ENCODE measurements at regions not wholly inside any gene's neighbourhood (a gene's known extent, or its start where the extent isn't known, plus 50 kb on each side); places are given as distances from the start of the nearest gene placed in this dataset.

DNA sequence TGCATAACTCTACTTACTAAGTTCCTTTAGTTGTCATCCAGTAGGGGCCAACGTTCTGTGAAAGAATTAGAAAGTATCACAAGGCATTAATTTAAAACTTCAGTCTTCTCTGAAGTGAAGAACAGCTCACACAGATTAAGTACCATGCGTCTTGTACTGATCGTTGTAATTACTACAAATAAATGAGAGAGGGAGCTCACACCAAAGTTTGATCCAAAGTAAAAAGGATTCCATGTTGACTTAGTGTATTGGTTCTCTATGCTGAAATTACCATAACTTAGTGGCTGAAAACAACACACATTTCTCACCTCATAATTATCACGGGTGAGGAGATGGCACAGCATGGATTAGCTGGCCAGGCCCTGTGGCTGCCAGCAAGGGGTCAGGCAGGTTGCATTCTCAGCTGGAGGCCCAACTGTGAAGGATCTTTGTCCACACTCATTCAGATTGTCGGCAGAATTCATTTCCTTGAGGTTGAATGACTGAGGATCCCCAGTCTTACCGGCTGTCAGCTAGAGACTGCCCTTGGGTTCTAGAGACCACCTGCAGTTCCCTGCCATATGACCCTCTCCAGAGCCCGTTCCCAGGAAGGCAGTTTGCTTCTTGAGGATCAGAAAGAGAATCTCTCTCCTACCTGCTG, 169.1 kb downstream of the YTHDC2 start:
- Histone ChIP-seq H3K27me3 (ENCODE audit: control insufficient read depth in 2 of 2, insufficient read depth in 2 of 2, low read length in 2 of 2) (no peaks in the 10 kb centered on the region), H3K9me3 (ENCODE audit: control insufficient read depth in 2 of 2, low read length in 2 of 2) (no peaks in the 10 kb centered on the region), H3K4me1 (ENCODE audit: control insufficient read depth in 2 of 2, insufficient read depth in 2 of 2, low read length in 2 of 2) (no peaks in the 10 kb centered on the region), H3K36me3 (ENCODE audit: control insufficient read depth in 2 of 2, insufficient read depth in 2 of 2, low read length in 2 of 2) (no peaks in the 10 kb centered on the region), H3K27ac (ENCODE audit: low read depth in 2 of 2, low read length in 2 of 2) (no peak overlapping the region), H3K4me3 (ENCODE audit: low read length in 2 of 2) (no peak overlapping the region), H3K9ac (ENCODE audit: low read depth in 1 of 2, low read length in 2 of 2) (no peak overlapping the region)

DNA sequence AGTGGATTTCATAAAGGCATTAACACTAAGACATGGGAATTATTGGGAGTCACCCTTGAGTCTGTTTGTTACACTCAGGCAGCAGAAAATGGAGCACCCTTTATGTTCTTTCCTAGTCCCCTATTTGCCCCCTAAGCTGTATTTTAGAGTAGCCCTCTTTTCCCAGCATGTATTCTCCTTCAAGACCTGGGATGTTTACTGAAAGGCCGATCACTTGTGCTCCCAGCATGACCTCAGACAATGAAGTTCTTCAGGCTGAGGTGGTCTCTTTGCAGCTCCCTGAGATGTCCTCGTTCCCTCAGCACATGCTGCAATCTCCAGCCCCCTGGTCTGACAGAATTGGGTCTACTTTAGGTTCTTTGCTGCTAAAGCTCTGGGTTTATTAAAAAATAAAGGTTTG, 169.7 kb downstream of the YTHDC2 start:
- H3K4me1 ChIP-seq (ENCODE audit: control insufficient read depth in 2 of 2, insufficient read depth in 2 of 2, low read length in 2 of 2): no peaks in the 10 kb centered on the region
- H3K27me3 ChIP-seq (ENCODE audit: control insufficient read depth in 2 of 2, insufficient read depth in 2 of 2, low read length in 2 of 2): no peaks in the 10 kb centered on the region
- H3K27ac ChIP-seq (ENCODE audit: low read depth in 2 of 2, low read length in 2 of 2): no peak overlapping the region
- H3K9ac ChIP-seq (ENCODE audit: low read depth in 1 of 2, low read length in 2 of 2): no peak overlapping the region
- H3K36me3 ChIP-seq (ENCODE audit: control insufficient read depth in 2 of 2, insufficient read depth in 2 of 2, low read length in 2 of 2): no peaks in the 10 kb centered on the region
- no peaks in the 10 kb centered on the region for H3K9me3 ChIP-seq (ENCODE audit: control insufficient read depth in 2 of 2, low read length in 2 of 2)
- H3K4me3 ChIP-seq (ENCODE audit: low read length in 2 of 2): no peak overlapping the region

DNA sequence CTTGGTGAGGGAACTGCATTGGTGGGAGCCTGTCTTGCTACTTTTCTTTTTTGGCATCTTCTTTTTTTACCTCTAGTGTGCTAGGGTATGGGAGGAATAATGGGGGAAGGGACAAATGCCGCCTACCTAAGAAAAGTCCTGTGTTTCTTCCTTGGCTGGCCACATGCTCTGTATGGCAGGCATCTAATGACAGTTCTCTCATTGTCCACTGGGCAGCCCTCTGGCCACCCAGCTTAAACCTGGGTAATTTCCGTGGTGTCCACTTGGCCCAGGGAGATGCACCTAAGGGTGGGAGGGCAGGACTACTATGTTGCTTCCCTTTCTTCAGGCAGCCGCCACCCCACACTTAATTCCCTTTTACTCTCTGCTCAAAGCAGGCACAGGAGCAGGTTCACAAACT, 173.1 kb downstream of the YTHDC2 start:
- Histone ChIP-seq H3K4me3 (ENCODE audit: low read length in 2 of 2) (no peak overlapping the region), H3K36me3 (ENCODE audit: control insufficient read depth in 2 of 2, insufficient read depth in 2 of 2, low read length in 2 of 2) (no peaks in the 10 kb centered on the region), H3K9me3 (ENCODE audit: control insufficient read depth in 2 of 2, low read length in 2 of 2) (no peaks in the 10 kb centered on the region), H3K27me3 (ENCODE audit: control insufficient read depth in 2 of 2, insufficient read depth in 2 of 2, low read length in 2 of 2) (peaks cover 0 to 2% of the 10 kb centered on the region in 2 donors), H3K9ac (ENCODE audit: low read depth in 1 of 2, low read length in 2 of 2) (no peak overlapping the region), H3K4me1 (ENCODE audit: control insufficient read depth in 2 of 2, insufficient read depth in 2 of 2, low read length in 2 of 2) (no peaks in the 10 kb centered on the region), H3K27ac (ENCODE audit: low read depth in 2 of 2, low read length in 2 of 2) (no peak overlapping the region)

DNA sequence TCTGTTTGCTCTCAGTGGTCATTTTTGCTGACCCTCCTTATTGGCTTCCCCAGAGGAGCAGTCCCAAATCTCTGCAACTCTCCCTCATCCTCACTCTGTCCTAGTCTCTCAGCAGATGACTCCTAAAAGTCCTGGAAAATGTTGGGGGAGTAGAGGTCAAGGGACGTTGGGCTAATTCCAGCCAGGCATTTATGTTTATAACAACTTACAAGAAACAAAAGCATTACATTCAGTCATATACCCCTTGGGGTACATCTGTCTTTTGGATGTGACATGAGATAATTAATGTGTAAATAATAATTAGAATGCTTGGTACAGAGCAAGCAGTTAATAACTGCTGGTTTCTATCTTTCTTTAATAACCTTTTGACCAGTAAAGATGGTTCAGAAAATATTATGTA, 176.2 kb downstream of the YTHDC2 start:
- Histone ChIP-seq H3K27ac (ENCODE audit: low read depth in 2 of 2, low read length in 2 of 2) (no peak overlapping the region), H3K9ac (ENCODE audit: low read depth in 1 of 2, low read length in 2 of 2) (no peak overlapping the region), H3K36me3 (ENCODE audit: control insufficient read depth in 2 of 2, insufficient read depth in 2 of 2, low read length in 2 of 2) (no peaks in the 10 kb centered on the region), H3K9me3 (ENCODE audit: control insufficient read depth in 2 of 2, low read length in 2 of 2) (no peaks in the 10 kb centered on the region), H3K27me3 (ENCODE audit: control insufficient read depth in 2 of 2, insufficient read depth in 2 of 2, low read length in 2 of 2) (peaks cover 0 to 12% of the 10 kb centered on the region in 2 donors), H3K4me1 (ENCODE audit: control insufficient read depth in 2 of 2, insufficient read depth in 2 of 2, low read length in 2 of 2) (no peaks in the 10 kb centered on the region), H3K4me3 (ENCODE audit: low read length in 2 of 2) (no peak overlapping the region)

DNA sequence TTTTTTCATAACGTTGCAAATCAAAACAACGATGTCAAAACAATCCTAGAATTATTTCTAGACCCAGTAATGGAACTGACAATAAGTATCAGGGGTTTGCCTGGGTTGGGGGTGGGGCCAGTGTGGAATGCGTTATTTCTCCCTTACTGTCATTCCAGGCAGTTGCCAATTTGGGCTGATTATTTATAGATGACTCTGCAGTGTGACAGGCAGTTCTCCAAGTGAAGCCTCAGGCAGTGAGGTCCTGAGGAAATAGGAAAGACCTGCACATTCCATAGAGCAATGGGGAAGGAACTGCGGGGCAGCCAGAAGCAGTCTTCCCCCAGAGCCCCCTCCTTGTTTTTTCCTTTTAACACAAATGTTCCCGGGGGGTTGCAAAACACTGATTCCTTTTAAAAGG, 179.0 kb downstream of the YTHDC2 start:
- Histone ChIP-seq H3K27ac (ENCODE audit: low read depth in 2 of 2, low read length in 2 of 2) (no peak overlapping the region), H3K9ac (ENCODE audit: low read depth in 1 of 2, low read length in 2 of 2) (no peak overlapping the region), H3K27me3 (ENCODE audit: control insufficient read depth in 2 of 2, insufficient read depth in 2 of 2, low read length in 2 of 2) (peaks cover 0 to 12% of the 10 kb centered on the region in 2 donors), H3K4me3 (ENCODE audit: low read length in 2 of 2) (no peak overlapping the region), H3K4me1 (ENCODE audit: control insufficient read depth in 2 of 2, insufficient read depth in 2 of 2, low read length in 2 of 2) (no peaks in the 10 kb centered on the region), H3K36me3 (ENCODE audit: control insufficient read depth in 2 of 2, insufficient read depth in 2 of 2, low read length in 2 of 2) (no peaks in the 10 kb centered on the region), H3K9me3 (ENCODE audit: control insufficient read depth in 2 of 2, low read length in 2 of 2) (no peaks in the 10 kb centered on the region)

DNA sequence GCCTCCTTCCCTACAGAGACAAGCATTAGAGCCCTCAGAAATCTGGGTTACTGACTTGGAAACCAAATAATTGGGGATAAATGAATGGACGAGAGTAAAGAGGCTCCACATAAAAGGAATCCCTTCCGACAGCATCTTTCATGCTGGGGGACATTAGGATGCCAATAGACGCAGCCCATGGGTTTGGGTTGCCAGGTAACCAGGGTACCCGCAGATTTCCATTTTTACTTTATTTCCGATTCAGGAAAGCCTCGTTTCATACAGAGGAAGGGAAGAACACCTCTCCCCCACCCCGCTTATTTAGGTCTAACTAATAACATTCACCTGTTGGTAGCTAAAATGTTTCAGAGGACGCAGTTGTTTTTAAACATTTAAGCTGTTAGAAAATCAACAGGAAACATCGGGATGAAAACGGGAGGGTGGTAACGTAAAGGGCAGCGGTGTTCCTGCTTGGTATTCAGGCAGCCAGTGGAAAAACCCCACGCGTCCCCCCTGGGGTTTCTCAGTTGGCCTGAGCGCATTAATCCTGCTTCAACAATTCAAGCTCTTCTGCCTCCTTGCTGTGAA, 179.5 kb downstream of the YTHDC2 start:
- no peaks in the 10 kb centered on the region for H3K4me1 ChIP-seq (ENCODE audit: control insufficient read depth in 2 of 2, insufficient read depth in 2 of 2, low read length in 2 of 2)
- H3K36me3 ChIP-seq (ENCODE audit: control insufficient read depth in 2 of 2, insufficient read depth in 2 of 2, low read length in 2 of 2): no peaks in the 10 kb centered on the region
- H3K4me3 ChIP-seq (ENCODE audit: low read length in 2 of 2): no peak overlapping the region
- H3K9ac ChIP-seq (ENCODE audit: low read depth in 1 of 2, low read length in 2 of 2): no peak overlapping the region
- no peaks in the 10 kb centered on the region for H3K9me3 ChIP-seq (ENCODE audit: control insufficient read depth in 2 of 2, low read length in 2 of 2)
- H3K27me3 ChIP-seq (ENCODE audit: control insufficient read depth in 2 of 2, insufficient read depth in 2 of 2, low read length in 2 of 2): peaks cover 0 to 12% of the 10 kb centered on the region in 2 donors
- H3K27ac ChIP-seq (ENCODE audit: low read depth in 2 of 2, low read length in 2 of 2): no peak overlapping the region

DNA sequence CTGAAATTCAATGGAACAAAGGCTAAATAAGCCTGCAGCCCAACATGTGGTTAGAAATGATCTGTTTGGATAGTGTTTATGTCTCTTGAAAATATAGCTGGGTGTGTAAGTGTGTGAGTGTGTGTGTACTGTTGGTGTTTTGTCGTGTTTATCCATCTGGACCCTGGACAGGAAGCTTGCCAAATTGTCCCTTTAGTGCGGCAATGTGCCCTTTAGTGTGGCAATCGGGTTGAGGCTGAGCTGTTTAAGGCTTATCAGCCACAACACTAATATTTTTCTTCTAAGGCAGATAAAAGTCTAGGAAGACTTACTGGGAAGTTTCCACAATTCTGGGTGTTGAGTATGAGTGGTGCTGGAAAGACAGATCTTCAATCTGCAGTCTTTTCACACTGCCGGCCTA, 180.2 kb downstream of the YTHDC2 start:
- no peaks in the 10 kb centered on the region for H3K4me1 ChIP-seq (ENCODE audit: control insufficient read depth in 2 of 2, insufficient read depth in 2 of 2, low read length in 2 of 2)
- no peak overlapping the region for H3K27ac ChIP-seq (ENCODE audit: low read depth in 2 of 2, low read length in 2 of 2)
- no peak overlapping the region for H3K9ac ChIP-seq (ENCODE audit: low read depth in 1 of 2, low read length in 2 of 2)
- H3K4me3 ChIP-seq (ENCODE audit: low read length in 2 of 2): no peak overlapping the region
- no peaks in the 10 kb centered on the region for H3K9me3 ChIP-seq (ENCODE audit: control insufficient read depth in 2 of 2, low read length in 2 of 2)
- no peaks in the 10 kb centered on the region for H3K36me3 ChIP-seq (ENCODE audit: control insufficient read depth in 2 of 2, insufficient read depth in 2 of 2, low read length in 2 of 2)
- peaks cover 0 to 12% of the 10 kb centered on the region in 2 donors for H3K27me3 ChIP-seq (ENCODE audit: control insufficient read depth in 2 of 2, insufficient read depth in 2 of 2, low read length in 2 of 2)

DNA sequence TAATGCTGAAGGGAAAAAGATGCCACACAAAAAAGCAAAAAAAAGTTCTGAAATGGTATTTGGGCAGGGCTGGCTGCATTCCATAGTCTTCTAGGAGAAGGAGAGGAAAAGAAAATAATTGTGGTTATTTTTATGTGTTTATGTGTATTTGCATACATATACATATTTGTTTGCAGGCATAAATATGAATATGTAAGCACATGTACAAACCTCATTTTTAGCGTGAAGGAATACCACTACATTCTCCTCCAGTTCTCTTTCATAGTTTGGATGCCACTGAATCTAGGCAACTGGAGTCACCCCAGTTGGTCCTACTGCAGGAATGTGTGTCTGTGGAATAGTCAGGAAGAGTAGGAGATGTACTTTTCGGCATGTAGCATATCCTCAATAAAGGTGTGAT, 181.1 kb downstream of the YTHDC2 start:
- Histone ChIP-seq H3K27me3 (ENCODE audit: control insufficient read depth in 2 of 2, insufficient read depth in 2 of 2, low read length in 2 of 2) (peaks cover 0 to 12% of the 10 kb centered on the region in 2 donors), H3K4me3 (ENCODE audit: low read length in 2 of 2) (no peak overlapping the region), H3K27ac (ENCODE audit: low read depth in 2 of 2, low read length in 2 of 2) (no peak overlapping the region), H3K9me3 (ENCODE audit: control insufficient read depth in 2 of 2, low read length in 2 of 2) (no peaks in the 10 kb centered on the region), H3K9ac (ENCODE audit: low read depth in 1 of 2, low read length in 2 of 2) (no peak overlapping the region), H3K36me3 (ENCODE audit: control insufficient read depth in 2 of 2, insufficient read depth in 2 of 2, low read length in 2 of 2) (no peaks in the 10 kb centered on the region), H3K4me1 (ENCODE audit: control insufficient read depth in 2 of 2, insufficient read depth in 2 of 2, low read length in 2 of 2) (no peaks in the 10 kb centered on the region)

DNA sequence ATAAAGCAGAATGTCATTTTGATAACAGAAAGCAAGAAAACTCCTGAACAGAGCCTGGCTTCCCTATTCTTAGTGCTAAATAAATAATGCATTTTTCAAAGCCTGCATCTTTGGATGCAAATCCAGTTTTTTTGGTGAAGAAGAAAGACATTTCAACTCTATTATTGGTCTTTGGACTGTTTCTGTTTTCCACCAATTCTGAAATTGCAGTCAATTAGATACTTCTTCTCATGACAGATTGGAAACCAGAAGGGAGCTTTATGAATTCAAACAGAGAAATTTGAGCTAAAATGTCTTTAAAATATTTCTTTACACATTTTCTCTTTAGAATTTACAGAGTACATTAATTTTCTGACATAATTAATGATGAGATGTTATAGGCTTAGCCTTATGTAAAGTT, 189.8 kb downstream of the YTHDC2 start:
- H3K4me1 ChIP-seq (ENCODE audit: control insufficient read depth in 2 of 2, insufficient read depth in 2 of 2, low read length in 2 of 2): no peaks in the 10 kb centered on the region

DNA sequence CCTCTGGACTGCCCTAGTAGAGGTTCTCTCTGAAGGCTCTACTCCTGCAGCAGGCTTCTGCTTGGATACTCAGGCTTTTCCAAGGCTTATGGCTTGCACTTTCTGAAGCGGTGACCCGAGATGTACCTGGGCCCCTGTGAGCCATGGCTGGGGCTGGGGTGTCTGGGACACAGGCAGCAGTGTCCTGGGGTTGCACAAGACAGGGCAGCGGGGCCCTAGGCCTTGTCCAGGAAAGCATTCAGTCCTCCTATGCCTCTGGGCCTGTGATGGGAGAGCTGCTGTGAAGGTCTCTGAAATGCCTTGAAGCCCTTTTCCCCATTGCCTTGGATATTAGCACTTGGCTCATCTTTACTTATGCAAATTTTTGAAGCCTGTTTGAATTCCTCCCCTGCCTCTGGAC, 192.2 kb downstream of the YTHDC2 start:
- H3K27me3 ChIP-seq (ENCODE audit: control insufficient read depth in 2 of 2, insufficient read depth in 2 of 2, low read length in 2 of 2): no peaks in the 10 kb centered on the region
- H3K36me3 ChIP-seq (ENCODE audit: control insufficient read depth in 2 of 2, insufficient read depth in 2 of 2, low read length in 2 of 2): no peaks in the 10 kb centered on the region
- no peaks in the 10 kb centered on the region for H3K9me3 ChIP-seq (ENCODE audit: control insufficient read depth in 2 of 2, low read length in 2 of 2)
- no peak overlapping the region for H3K9ac ChIP-seq (ENCODE audit: low read depth in 1 of 2, low read length in 2 of 2)
- no peaks in the 10 kb centered on the region for H3K4me1 ChIP-seq (ENCODE audit: control insufficient read depth in 2 of 2, insufficient read depth in 2 of 2, low read length in 2 of 2)
- H3K27ac ChIP-seq (ENCODE audit: low read depth in 2 of 2, low read length in 2 of 2): no peak overlapping the region
- no peak overlapping the region for H3K4me3 ChIP-seq (ENCODE audit: low read length in 2 of 2)

More for the DNA sequence above, 189.8 kb downstream of the YTHDC2 start:
- no peak overlapping the region for H3K4me3 ChIP-seq (ENCODE audit: low read length in 2 of 2)
- no peaks in the 10 kb centered on the region for H3K27me3 ChIP-seq (ENCODE audit: control insufficient read depth in 2 of 2, insufficient read depth in 2 of 2, low read length in 2 of 2)
- no peaks in the 10 kb centered on the region for H3K9me3 ChIP-seq (ENCODE audit: control insufficient read depth in 2 of 2, low read length in 2 of 2)
- H3K9ac ChIP-seq (ENCODE audit: low read depth in 1 of 2, low read length in 2 of 2): no peak overlapping the region
- no peak overlapping the region for H3K27ac ChIP-seq (ENCODE audit: low read depth in 2 of 2, low read length in 2 of 2)
- no peaks in the 10 kb centered on the region for H3K36me3 ChIP-seq (ENCODE audit: control insufficient read depth in 2 of 2, insufficient read depth in 2 of 2, low read length in 2 of 2)

Data from mucosa of rectum (tissue), 2 donors.